ENCODE measurements at regions not wholly inside any gene's neighbourhood (a gene's known extent, or its start where the extent isn't known, plus 50 kb on each side); places are given as distances from the start of the nearest gene placed in this dataset.

DNA sequence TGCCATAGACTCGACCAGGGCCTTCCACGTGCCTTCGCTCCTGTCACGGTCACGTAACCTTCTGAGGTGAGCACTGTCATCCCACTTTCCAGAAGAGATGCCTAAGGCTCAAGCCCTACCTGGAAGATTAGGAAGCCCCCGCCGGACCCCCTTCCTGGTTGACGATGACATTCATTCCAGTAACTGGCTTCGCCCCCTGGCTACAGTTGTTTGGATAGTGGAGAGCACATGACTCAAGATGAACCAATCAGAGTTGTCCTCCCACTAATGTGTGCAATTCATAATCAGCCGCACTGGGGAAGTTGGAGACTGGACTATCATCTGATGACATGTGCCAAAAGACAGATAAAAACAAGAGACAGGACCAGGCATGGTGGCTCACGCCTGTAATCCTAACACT is 104.0 kb upstream of the GJB5 start:
- H3K36me3 Mint-ChIP-seq (ENCODE audit: insufficient read depth, unreplicated experiment): no peaks in the 10 kb centered on the region
- peaks cover 11% of the 10 kb centered on the region for H3K27me3 Mint-ChIP-seq (ENCODE audit: insufficient read depth, unreplicated experiment)
- no peak overlapping the region for H3K4me3 ChIP-seq (ENCODE audit: low read depth, low read length)
- H3K36me3 ChIP-seq (ENCODE audit: control insufficient read depth, insufficient read depth, low read length): no peaks in the 10 kb centered on the region
- H3K9me3 ChIP-seq: no peaks in the 10 kb centered on the region
- no peaks in the 10 kb centered on the region for H3K27me3 ChIP-seq (replicated peaks; ENCODE audit: control insufficient read depth, insufficient read depth, low read length)
- no peak overlapping the region for H3K27ac Mint-ChIP-seq (ENCODE audit: unreplicated experiment)
- H3K4me1 ChIP-seq: no peaks in the 10 kb centered on the region
- no peak for DNase-seq
- no peaks in the 10 kb centered on the region for H3K9me3 Mint-ChIP-seq (ENCODE audit: unreplicated experiment)
- no peak overlapping the region for H3K4me3 Mint-ChIP-seq (ENCODE audit: unreplicated experiment)
- ChIA-PET CTCF (no interaction called here), POLR2A (no interaction called here)
- TF ChIP-seq, protein P1, sequence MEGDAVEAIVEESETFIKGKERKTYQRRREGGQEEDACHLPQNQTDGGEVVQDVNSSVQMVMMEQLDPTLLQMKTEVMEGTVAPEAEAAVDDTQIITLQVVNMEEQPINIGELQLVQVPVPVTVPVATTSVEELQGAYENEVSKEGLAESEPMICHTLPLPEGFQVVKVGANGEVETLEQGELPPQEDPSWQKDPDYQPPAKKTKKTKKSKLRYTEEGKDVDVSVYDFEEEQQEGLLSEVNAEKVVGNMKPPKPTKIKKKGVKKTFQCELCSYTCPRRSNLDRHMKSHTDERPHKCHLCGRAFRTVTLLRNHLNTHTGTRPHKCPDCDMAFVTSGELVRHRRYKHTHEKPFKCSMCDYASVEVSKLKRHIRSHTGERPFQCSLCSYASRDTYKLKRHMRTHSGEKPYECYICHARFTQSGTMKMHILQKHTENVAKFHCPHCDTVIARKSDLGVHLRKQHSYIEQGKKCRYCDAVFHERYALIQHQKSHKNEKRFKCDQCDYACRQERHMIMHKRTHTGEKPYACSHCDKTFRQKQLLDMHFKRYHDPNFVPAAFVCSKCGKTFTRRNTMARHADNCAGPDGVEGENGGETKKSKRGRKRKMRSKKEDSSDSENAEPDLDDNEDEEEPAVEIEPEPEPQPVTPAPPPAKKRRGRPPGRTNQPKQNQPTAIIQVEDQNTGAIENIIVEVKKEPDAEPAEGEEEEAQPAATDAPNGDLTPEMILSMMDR (IDR thresholded peaks at IDR 0.05; ENCODE audit: insufficient read depth in 1 of 2, low read depth in 1 of 2, low read length in 1 of 2, severe bottlenecking in 1 of 2, unreplicated experiment in 1 of 2): no peak
- H3K4me1 Mint-ChIP-seq (ENCODE audit: low read depth, unreplicated experiment): no peaks in the 10 kb centered on the region
- no TSS peak for BruUV-seq (replicated peaks)
- intact Hi-C loops (cut with micrococcal nuclease; ENCODE audit: unreplicated experiment): no loop called here

DNA sequence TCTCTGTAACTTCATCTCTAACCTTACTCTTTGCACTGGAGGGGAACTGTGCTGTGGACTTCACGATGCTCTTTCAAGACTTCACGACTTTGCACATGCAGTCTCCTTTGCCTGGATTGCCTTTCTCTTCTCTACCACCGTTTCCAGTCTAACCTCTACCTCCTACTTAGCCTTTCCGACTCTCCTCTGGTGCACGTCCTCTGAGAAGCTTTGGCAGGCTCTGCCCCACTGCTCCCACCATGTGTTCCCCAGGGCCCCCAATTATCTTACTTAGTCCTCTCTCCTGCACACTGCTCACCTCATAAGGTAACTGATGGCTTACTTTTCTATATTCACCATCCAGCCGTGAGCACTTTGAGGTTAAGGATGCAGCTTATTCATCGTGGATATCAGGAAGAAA is 101.7 kb upstream of the GJB5 start:
- intact Hi-C loops (cut with micrococcal nuclease; ENCODE audit: unreplicated experiment): no loop called here
- Mint-ChIP-seq H3K27me3 (ENCODE audit: insufficient read depth, unreplicated experiment) (peaks cover 15% of the 10 kb centered on the region), H3K27ac (ENCODE audit: unreplicated experiment) (no peak overlapping the region), H3K4me3 (ENCODE audit: unreplicated experiment) (no peak overlapping the region), H3K4me1 (ENCODE audit: low read depth, unreplicated experiment) (no peaks in the 10 kb centered on the region), H3K36me3 (ENCODE audit: insufficient read depth, unreplicated experiment) (no peaks in the 10 kb centered on the region), H3K9me3 (ENCODE audit: unreplicated experiment) (no peaks in the 10 kb centered on the region)
- BruUV-seq (replicated peaks): no TSS peak
- ChIA-PET CTCF (no interaction called here), POLR2A (no interaction called here)
- DNase-seq: no peak
- TF ChIP-seq, protein P1 (IDR thresholded peaks at IDR 0.05; ENCODE audit: insufficient read depth in 1 of 2, low read depth in 1 of 2, low read length in 1 of 2, severe bottlenecking in 1 of 2, unreplicated experiment in 1 of 2): no peak
- Histone ChIP-seq H3K27me3 (replicated peaks; ENCODE audit: control insufficient read depth, insufficient read depth, low read length) (no peaks in the 10 kb centered on the region), H3K4me3 (ENCODE audit: low read depth, low read length) (no peak overlapping the region), H3K36me3 (ENCODE audit: control insufficient read depth, insufficient read depth, low read length) (no peaks in the 10 kb centered on the region), H3K9me3 (no peaks in the 10 kb centered on the region), H3K4me1 (no peaks in the 10 kb centered on the region)

DNA sequence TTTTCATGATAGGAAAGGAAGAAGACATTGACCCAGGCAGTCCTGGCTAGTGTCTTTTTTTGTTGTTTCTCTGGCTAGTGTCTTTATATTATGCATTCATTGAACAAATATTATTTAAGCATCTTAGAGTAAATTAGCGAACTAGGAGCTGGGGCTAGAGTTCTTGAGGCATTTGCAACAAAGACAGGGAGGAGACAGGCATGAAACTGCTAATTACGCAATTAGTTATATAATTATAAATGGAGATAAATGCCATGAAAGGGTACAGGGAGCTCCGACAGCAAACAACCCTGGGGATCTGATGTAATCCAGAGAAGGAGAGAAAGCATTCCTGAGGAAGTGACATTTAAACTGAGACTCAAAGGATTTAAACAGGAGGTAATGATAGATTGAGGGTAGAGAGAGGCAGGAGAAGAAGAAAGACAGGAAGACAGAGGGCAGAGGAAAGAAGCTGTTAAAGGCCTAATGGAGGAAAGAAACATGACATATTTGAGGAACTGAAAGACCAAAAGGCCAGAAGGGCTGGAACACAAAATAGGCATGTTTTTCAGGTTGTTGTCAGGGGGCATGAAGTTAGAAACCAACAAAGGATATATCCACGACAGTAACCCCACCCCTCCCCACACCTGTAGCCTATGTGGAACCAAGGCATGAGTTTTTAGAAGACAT is 99.5 kb upstream of the GJB5 start:
- H3K9me3 Mint-ChIP-seq (ENCODE audit: unreplicated experiment): no peaks in the 10 kb centered on the region
- peaks cover 11% of the 10 kb centered on the region for H3K27me3 Mint-ChIP-seq (ENCODE audit: insufficient read depth, unreplicated experiment)
- Histone ChIP-seq H3K9me3 (no peaks in the 10 kb centered on the region), H3K4me3 (ENCODE audit: low read depth, low read length) (no peak overlapping the region), H3K36me3 (ENCODE audit: control insufficient read depth, insufficient read depth, low read length) (no peaks in the 10 kb centered on the region), H3K4me1 (no peaks in the 10 kb centered on the region), H3K27me3 (replicated peaks; ENCODE audit: control insufficient read depth, insufficient read depth, low read length) (no peaks in the 10 kb centered on the region)
- no peaks in the 10 kb centered on the region for H3K36me3 Mint-ChIP-seq (ENCODE audit: insufficient read depth, unreplicated experiment)
- H3K4me1 Mint-ChIP-seq (ENCODE audit: low read depth, unreplicated experiment): no peaks in the 10 kb centered on the region
- no peak overlapping the region for H3K27ac Mint-ChIP-seq (ENCODE audit: unreplicated experiment)
- TF ChIP-seq, protein P1 (IDR thresholded peaks at IDR 0.05; ENCODE audit: insufficient read depth in 1 of 2, low read depth in 1 of 2, low read length in 1 of 2, severe bottlenecking in 1 of 2, unreplicated experiment in 1 of 2): no peak
- H3K4me3 Mint-ChIP-seq (ENCODE audit: unreplicated experiment): no peak overlapping the region
- CTCF ChIA-PET: no interaction called here
- BruUV-seq (replicated peaks): no TSS peak
- POLR2A ChIA-PET: no interaction called here
- no peak for DNase-seq
- intact Hi-C loops (cut with micrococcal nuclease; ENCODE audit: unreplicated experiment): no loop called here
